ENCODE measurements at regions not wholly inside any gene's neighbourhood (a gene's known extent, or its start where the extent isn't known, plus 50 kb on each side); places are given as distances from the start of the nearest gene placed in this dataset.

DNA sequence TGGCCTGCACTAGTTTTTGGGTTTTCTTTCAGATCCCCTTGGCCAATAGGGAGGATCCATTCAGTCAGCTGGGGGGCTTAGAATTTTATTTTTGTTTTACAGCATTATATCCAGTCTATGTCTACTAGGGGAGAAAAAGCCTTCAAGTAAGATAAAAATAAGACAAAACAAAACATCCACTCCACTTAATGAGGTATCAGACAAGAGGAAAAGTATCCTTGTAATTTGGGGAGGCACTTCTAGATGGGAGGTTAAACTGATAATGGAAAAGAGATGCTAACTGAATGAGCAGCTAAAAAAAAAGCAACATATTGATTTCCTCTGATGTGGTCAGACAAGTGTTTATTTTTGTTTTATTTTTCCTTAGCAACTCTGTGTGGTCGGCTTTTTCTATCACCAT, 278.0 kb upstream of the ANO3 start:
- FAIRE-seq, result no peak

DNA sequence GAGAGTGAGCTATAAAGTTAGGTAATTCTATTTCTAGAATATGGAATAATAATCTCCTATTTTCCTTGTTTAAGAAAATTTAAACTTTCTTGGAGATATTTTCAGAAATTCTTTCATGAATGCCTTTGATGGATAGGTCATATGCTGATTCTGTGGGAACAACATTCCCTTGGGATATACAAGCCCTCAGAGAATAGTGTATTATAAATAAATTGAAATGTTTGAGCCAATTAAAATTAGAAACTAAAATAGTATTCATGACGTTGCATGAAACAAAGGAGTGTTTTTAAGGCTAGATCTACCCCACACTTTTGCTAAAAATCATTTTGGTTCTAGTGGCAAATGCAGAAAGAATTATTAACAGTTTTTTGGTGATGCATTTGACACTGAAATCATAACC, 269.3 kb upstream of the ANO3 start:
- no peak for FAIRE-seq

DNA sequence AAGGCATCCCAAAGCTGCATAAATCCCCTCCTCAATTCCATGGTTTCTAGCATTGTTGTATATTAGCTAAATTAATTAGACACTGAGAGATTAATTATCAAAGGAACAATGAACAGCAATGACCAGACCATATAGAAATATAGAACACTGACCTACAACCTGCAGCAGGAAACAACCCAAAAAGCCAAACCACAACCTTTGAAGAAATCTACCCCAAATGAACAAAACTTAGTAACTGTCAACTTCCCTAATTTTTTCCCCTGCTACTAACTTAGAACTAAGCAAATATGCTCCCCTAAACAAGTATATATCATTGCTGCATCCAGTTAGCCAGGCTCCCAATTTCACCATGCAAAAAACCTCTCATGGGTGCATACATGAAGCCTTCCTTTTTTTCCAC, 268.0 kb upstream of the ANO3 start:
- FAIRE-seq, result no peak

DNA sequence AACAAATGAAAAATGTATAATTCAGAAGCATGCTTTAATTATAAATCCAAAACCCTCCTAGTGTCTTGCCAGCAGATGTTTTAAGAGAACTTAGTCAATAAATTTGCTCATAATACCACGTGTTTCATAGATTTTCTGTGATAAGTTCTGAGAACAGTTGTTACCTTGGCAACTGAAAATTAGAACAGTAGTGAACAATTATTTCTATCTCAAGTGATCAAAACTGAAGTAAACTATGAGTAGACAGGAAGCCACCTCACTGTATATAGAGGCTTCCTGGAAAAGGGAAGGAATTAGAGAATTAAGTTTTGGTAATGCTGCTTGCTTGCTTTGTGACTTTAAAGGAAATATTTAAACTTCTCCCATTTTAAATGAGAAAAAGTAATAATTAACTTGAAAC, 266.0 kb upstream of the ANO3 start:
- no peak for FAIRE-seq

DNA sequence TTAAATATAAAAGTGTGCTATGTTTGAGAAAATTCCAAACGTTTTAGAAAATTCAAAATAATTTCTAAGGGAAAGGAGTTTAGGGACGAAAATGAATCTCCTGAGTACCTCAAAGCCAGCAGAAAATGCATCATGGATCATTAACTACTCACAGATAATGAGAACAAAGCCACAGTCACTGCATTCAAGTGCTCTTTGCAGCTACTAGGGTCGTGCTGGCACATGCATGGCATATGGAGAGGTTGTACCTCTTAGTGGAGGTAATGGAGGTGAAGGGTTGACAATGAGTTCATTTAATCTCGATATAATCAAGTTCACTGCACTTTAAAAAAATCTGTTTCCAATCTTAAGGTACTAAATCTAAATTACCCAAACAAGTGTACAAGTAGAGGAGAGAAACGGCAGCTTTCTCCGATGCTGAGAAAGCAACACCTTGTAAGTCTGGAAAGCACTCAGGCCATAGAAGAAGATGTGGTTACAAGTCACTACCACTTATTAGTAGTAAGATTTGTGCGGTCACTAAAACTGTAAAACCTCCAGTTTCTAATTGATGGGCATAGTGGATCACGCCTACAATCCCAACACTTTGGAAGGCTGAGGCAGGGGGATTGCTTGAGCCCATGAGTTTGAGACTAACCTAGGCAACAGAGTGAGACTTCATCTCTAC, 261.1 kb upstream of the ANO3 start:
- no peak for FAIRE-seq

DNA sequence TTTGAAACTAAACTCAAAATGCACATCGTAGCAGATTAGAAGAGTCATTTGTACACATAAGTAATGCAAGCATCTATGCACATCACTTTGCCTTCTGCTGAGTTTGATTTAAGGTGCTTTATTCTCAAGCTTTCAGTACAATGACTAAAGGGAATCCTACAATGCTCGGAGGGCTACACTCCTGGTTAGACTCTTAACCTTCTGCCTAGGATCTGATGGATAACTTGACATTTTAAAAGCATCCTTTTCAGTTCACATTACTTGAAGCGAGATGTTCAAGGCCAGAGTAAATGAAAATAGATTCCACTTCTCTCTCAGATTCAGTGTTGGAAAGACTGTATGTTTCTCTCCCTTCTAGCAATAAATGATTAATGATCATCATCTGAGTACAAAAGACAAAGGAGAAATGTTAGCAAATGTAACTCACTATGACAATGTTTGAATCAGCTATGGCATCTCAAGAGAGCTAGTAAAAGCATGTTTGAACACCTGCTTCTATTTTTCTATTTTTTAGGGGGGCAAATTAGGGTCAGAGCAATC, 259.2 kb upstream of the ANO3 start:
- no peak for FAIRE-seq

DNA sequence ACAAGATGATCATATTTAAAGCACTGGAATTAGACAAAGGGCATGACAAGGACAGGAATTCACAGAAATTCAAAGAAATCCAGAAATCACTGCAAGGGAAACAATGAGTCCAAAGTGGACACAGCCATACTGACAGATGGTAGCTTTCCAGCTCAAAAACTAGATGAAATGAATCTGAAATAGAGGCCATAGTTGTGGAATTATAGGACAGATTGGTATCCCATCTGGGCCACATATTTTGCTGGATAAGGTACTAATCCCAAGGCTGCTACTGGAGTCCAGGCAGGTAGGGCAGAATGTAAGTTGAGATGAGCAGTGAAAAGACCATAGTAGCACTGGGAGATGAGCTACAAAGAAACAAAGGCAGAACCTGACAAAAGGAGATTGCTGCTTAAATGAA, 258.3 kb upstream of the ANO3 start:
- FAIRE-seq, result no peak

DNA sequence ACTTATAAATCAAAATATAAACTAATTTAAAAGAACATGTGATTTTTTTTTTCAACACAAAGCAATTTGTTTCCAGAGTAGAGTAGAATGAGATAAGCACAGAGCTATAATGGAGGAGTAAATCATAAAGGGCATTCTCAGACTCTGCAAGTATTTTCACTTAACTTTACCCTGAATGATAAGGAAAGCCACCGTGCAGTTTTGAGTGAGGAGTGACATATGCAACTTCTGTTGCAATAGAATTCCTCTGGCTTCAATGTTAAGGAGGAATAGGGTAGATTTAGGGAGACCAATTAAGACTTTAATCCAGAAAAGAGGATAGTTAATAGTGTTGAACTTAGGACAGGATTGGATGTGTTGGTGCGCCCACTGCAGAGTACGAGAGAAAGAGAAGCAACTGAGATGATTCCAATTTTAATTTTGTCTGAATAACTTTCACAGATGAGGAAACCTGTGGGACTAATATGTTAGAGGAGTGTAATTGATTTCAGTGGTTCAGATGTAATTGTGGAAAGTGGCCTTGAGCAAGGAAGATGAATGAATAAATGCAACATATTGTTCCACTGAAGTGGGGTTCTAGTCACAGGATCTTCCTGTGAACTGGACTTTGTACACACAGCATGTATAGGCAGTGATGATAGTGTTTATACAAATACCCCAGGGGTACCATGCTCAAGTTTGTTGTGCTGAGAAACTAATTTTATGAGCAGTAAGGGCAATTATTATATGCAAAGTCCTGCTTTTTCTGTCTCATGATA, 255.5 kb upstream of the ANO3 start:
- FAIRE-seq, result no peak

DNA sequence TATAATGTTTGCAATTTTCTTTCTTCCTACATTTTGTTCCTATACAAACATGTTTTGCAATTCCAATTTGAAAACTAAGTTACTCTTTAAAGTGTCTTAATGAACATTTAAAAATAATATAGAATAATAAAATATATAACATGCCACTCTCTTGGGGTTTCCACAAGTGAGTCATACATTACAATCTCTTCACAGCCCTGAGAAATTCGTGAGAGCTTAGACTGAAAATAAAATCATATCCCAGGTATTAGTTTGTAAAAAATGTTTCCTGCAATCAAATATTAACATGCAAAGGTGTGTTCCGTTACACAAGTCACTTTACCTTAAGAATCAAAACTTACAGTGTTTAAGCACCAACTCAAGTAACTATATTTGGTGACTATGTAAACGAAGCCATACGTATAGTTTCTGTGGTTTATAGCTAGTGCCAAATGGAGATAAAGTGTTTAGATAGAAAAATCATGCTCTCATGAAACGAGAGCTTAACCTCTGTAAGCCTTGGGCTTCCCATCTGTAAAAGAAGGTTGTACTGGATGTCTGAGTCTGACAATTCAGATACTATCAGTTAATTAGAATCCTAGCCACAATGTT, 253.6 kb upstream of the ANO3 start:
- no peak for FAIRE-seq

DNA sequence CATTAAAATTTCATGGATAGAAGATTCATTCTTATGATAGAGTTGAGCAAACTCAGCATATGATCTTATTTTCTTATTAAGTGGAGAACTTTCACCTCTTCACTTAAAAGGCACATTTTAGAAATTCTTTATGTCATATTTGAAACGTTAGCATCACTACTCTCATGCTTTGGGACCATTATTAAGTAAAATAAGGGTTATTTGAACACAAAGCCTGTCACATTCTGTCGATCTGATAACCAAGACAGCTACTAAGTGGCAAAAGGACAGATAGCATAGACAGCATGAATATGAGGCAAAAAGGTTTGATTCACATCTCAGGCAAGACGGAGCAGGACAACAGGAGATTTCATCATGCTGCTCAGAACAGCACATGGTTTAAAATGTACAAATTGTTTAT, 247.6 kb upstream of the ANO3 start:
- no peak for FAIRE-seq

DNA sequence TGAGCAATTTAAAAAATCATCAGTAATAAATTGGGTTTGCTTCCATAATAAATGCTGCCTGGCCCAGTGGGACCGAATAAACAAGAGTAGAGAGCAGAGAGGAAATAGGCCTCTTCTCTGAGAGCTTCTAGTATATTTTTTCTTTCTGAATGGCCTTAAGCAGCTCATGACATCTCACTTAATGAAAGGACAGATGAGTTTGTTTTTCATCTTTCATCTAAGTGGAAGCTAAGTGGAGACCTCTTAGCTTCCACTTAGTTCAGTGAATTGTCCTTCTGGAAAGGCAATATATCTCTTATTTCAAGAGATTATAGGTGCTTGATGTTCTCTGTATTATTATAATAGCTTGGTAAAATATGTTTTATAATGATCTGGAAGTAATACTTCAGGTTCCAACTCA, 245.9 kb upstream of the ANO3 start:
- FAIRE-seq, result no peak

DNA sequence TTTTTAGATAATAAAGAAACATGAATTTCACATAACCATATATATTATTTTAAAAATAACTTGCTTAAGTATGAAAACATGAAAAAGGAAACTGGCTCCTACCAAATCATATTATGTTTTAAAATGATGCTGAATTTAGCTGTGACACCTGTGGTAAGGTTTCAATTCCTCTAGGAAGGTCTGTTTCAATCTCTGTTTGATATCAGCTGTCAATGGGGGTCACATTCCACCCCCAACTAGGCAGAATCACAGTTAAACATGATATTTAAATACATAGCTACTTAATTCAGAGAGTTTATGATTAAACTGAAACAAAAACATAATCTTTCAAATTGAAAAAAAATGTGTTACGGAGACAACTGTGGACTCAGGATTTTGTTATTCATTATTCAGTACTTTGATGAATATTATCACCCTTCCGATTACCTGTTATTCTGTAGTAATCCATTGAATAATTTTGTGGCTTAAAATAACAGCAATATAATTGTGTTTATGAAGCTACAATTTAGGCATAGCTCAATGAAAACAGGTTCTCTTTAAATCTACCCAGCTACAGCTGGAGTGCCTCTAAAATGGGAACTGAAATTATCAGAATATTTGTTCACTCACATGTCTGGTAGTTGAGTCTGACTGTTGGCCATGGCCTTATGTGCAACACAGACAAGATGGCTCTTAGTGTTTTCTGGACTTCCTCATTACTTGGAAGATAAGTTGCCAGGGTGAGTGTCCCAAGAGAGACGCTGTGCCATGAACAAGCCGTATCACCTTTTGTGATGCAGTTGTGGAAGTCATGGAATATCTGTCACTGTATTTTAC, 244.6 kb upstream of the ANO3 start:
- no peak for FAIRE-seq

DNA sequence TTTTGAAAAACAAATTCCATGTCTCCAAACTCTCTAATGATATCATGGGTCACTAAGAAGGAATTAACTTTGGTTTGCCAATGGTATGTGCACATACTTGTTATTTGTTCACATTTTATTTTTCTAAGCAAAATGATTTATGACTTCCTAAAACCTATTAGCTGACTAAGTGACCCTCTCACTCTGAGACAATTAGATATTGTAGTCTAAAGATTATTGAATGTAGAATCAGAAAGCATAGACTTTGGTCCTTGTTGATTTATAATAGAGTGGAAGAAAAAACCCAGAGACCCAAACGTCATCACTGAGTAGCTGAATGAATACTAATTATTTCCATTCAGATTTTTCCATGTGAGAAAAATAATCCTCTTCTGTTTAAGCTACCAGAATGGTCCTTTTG, 243.5 kb upstream of the ANO3 start:
- FAIRE-seq, result no peak

DNA sequence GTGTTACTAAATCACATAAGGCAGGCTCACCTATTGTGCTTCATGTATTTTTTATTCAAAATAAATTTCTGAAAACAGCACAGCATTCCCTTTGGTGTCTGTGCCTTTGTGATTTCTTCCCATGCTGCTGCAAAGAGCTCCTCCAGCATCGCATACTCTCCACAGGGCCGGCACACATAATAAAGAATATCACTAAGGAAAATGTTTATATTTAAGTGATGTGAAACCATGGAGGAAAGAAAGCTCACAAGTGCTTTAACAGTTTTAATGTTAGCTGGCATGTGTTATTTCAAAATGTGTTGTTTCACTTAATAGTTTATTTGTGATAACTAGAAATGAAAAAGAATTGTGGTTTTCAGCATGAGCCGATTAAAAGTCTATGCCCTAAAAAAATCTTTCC, 241.3 kb upstream of the ANO3 start:
- FAIRE-seq, result no peak

DNA sequence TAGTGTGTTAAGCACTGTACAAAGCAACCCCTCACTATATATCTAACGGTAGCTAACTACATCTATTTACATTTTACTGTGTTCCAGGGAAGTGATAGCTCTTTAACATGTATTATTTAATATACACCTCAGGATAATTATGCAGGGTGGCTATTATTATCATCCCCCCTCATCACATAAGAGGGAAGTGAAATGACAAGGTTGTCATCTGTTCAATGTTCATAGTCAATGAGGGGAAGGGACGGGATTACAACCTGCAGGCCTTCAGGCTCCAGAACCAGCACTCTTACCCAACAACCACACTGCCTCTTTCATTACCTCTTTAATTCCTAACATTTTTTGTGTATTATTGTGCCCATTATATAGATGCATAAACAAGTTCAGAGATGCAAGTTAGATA, 238.7 kb upstream of the ANO3 start:
- no peak for FAIRE-seq

DNA sequence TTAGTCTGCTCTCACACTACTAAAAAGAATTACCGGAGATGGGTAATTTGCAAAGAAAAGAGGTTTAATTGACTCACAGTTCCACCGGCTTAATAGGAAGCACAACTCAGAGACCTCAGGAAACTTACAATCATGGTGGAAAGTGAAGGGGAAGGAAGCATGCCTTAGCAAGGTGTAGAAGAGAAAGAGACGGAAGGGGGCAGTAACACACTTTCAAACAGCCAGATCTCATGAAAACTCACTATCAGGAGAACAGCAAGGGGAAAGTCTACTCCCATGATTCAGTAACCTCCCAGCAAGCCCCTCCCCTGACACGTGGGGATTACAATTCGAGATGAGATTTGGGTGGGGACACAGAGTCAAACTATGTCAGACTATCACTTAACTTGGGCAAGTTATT, 236.6 kb upstream of the ANO3 start:
- FAIRE-seq, result no peak

DNA sequence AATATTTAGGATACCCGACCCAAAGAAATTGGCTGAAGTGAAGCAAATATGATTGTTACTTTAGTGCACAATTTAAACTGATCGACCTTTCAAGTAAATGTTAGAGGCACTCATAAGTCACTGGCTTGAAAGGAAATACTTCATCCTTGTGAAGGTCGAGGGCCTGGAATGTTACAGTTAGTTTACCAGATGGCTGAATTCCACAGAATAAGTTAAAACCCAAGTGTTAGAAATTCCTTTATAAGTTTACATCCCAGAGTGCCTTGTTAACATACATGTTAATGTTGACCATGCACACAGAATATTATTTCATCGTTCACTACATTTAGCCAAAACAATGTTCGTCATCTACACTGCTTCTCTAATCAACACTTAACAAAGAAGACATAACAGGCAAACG, 235.5 kb upstream of the ANO3 start:
- no peak for FAIRE-seq

DNA sequence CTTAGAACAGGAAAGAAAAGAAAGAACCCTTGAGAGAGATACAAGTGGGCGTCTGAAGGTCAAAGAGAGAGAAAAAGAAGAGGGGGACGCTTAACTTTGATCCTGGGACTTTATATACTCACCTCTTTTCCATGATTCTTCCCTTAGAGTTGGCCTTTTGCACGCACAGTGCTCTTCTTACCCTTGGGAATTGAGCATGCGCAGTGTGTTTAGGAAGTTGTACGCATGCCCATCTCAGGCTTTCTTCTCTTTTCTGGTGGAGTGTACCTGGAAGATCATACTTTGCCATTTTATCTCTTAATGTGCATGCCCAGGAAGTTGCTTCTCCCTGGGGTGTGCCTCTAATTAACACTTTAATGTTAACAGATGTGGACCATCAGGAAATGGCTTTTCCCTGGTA, 229.6 kb upstream of the ANO3 start:
- no peak for FAIRE-seq

DNA sequence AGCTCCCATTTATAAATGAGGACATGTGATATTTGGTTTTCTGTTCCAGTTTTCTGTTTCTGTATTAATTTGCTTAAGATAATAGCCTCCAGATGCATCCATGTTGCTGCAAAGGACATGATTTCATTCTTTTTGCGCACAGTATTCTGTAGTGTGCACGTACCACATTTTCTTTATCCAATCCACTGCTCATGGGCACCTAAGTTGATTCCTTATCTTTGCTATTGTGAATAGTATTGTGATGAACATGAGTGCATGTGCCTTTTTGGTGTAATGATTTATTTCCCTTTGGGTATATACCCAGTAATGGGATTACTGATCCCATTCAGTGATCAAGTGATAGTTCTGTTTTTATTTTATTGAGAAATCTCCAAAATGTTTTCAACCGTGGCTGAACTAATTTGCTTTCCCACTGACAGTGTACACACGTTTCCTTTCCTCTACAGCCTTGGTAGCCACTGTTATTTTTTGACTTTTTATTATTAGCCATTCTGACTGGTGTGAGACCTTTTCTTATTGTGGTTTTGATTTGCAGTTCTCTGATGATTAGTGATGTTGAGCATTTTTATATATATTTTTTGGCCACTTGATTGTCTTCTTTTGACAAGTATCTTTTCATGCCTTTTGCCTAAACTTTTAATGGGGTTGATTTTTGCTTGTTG, 226.0 kb upstream of the ANO3 start:
- FAIRE-seq, result no peak

DNA sequence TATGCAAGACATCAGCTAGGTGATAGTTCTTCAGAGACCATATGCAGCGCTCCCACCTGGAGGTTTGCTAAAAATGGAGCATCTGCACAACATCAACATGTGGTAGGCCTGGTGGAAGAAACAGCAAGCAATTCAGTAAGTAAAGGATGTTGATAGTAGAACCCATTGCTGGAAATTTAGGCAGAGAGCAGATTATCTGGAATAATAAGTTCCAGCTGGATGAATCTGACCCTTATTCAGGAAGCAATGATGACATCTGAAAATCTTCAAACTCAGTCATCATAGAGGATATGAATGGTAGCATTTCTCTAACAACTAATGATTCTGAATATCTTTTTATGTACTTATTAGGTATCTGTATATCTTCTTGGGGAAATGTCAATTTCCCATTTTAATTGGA, 225.2 kb upstream of the ANO3 start:
- no peak for FAIRE-seq

DNA sequence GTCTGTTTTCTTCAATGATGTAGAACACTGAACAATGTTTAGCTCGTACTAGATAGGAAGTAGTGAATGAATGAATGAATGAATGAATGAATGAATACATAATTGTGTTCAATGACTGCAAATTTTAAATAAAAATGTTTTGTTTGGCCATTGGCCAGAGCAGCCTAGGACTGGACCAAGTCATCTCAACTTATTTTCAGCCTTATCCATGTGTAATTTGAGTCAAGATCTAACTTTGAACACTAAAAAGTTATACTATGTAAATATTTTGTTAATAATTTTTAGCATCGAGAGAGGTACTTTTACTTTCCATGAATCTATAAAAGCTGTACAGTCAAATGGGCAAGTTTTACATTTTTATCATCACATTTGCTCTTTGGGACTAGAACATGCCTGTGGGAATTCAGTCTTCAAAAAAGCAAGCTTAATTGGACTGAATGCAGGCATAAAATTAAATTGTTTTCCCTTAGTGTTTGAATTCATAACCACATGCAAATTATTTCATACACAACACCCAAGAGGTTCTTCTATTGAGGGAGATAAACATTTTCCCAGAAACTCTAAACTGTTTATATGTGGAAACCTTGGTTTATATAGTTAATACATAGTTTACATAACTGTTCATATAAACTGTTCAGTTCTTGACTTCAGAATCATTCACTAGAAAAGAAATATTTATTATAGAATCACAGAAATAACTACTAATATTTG, 222.1 kb upstream of the ANO3 start:
- no peak for FAIRE-seq

DNA sequence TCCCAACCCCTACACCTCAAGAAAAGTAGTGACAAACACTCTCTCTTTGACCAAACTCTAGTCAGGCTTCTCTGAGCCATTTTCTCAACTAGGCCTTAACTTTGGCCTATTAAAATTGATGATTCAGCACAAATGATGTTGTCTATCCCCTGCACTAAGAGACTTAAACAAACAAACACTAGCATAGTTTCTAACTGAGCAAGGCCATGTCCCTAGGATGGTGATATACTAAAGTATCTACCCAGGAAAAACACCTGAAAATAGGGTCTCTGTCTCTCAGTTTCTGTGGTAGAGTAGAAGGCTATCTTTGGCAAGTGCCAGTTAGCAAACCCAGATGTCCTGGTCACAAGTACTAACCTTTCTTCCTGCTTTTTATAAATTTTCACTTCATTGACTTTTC, 219.7 kb upstream of the ANO3 start:
- FAIRE-seq, result no peak

Data from TTC549 (cell line).